ENCODE measurements at regions not wholly inside any gene's neighbourhood (a gene's known extent, or its start where the extent isn't known, plus 50 kb on each side); places are given as distances from the start of the nearest gene placed in this dataset.
"Not testable (repeated sequence)": the region's sequence is repeated elsewhere in the genome, so short reads cannot be mapped to it uniquely, and the experiment has no call there.

GRCh38 chr1:146670832-146671566 lies 267.1 kb upstream of the NBPF12 start:
- not testable (repeated sequence) for DNase-seq (ENCODE audit: low spot score); H3K27me3 Mint-ChIP-seq (ENCODE audit: unreplicated experiment); H3K36me3 Mint-ChIP-seq (ENCODE audit: low read depth, unreplicated experiment); H3K4me3 Mint-ChIP-seq (ENCODE audit: unreplicated experiment); H3K9me3 Mint-ChIP-seq (ENCODE audit: unreplicated experiment); H3K4me1 Mint-ChIP-seq (ENCODE audit: unreplicated experiment); H3K27ac Mint-ChIP-seq (ENCODE audit: unreplicated experiment)

GRCh38 chr1:146666275-146666674 lies 271.8 kb upstream of the NBPF12 start:
- H3K27ac Mint-ChIP-seq (ENCODE audit: unreplicated experiment); H3K4me3 Mint-ChIP-seq (ENCODE audit: unreplicated experiment); H3K36me3 Mint-ChIP-seq (ENCODE audit: low read depth, unreplicated experiment); DNase-seq (ENCODE audit: low spot score); H3K4me1 Mint-ChIP-seq (ENCODE audit: unreplicated experiment); H3K27me3 Mint-ChIP-seq (ENCODE audit: unreplicated experiment); H3K9me3 Mint-ChIP-seq (ENCODE audit: unreplicated experiment): not testable (repeated sequence)

- H3K9me3 Mint-ChIP-seq (ENCODE audit: unreplicated experiment); DNase-seq (ENCODE audit: low spot score); H3K4me3 Mint-ChIP-seq (ENCODE audit: unreplicated experiment); H3K27ac Mint-ChIP-seq (ENCODE audit: unreplicated experiment); H3K4me1 Mint-ChIP-seq (ENCODE audit: unreplicated experiment); H3K27me3 Mint-ChIP-seq (ENCODE audit: unreplicated experiment); H3K36me3 Mint-ChIP-seq (ENCODE audit: low read depth, unreplicated experiment): not testable (repeated sequence)
These were observed 277.9 kb upstream of the NBPF12 start for GRCh38 chr1:146660242-146660641.

DNA sequence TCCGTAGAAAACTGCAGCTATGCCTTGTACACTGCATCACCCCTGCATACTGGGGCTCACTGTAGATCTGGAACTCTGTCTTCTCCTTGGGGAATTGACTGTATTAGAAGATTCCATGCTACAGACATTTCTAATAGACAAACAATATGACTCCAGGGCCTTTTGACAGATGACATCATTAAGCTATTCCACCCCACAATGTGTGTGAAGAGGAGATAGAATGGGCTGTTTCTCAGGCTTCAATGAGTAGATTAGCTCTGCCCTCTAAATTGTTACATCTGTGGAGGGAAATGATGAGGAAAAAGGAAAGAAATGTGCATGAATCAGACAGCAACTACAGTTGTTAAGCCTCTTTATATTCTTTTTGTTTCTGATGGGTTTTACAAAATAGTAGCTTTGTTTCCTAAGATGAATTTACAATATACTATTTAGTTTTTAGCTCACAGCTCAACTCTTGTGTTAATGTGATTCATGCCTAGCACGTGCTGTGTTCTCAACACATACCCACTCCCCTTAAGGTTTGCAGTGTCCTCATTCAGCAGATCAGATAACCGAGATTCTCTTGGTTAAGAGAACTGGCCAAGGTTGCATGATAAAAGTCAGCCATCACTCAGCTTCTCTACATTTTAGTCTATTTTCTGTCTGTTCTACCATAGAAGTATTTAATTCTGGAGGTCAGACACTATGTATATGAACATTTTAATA lies 281.6 kb upstream of the NBPF12 start:
- H3K27me3 Mint-ChIP-seq (ENCODE audit: unreplicated experiment); DNase-seq (ENCODE audit: low spot score); H3K36me3 Mint-ChIP-seq (ENCODE audit: low read depth, unreplicated experiment); H3K9me3 Mint-ChIP-seq (ENCODE audit: unreplicated experiment); H3K4me3 Mint-ChIP-seq (ENCODE audit: unreplicated experiment); H3K27ac Mint-ChIP-seq (ENCODE audit: unreplicated experiment); H3K4me1 Mint-ChIP-seq (ENCODE audit: unreplicated experiment): not testable (repeated sequence)

DNA sequence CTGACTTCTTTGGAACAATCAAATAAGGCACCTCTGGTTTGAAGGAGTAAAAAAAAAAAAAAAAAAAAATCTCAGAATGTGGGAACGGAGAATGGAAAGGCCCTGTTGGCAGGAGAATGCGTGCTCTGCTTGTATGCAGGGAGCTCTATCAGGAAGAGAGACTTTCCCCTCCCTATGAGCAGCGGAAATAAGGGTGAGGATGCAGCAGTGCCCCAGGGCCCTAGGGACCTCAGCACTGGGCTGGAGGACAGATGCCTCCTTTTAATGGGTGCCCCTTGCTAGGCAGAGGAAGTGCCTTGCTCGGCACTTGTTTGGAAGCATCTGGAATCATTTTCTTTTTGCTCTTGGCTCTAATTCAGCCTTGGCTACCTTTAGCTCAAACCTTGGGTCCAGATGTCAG lies 283.4 kb upstream of the NBPF12 start:
- not testable (repeated sequence) for H3K27me3 Mint-ChIP-seq (ENCODE audit: unreplicated experiment); H3K4me1 Mint-ChIP-seq (ENCODE audit: unreplicated experiment); H3K4me3 Mint-ChIP-seq (ENCODE audit: unreplicated experiment); H3K27ac Mint-ChIP-seq (ENCODE audit: unreplicated experiment); H3K36me3 Mint-ChIP-seq (ENCODE audit: low read depth, unreplicated experiment); H3K9me3 Mint-ChIP-seq (ENCODE audit: unreplicated experiment); DNase-seq (ENCODE audit: low spot score)

DNA sequence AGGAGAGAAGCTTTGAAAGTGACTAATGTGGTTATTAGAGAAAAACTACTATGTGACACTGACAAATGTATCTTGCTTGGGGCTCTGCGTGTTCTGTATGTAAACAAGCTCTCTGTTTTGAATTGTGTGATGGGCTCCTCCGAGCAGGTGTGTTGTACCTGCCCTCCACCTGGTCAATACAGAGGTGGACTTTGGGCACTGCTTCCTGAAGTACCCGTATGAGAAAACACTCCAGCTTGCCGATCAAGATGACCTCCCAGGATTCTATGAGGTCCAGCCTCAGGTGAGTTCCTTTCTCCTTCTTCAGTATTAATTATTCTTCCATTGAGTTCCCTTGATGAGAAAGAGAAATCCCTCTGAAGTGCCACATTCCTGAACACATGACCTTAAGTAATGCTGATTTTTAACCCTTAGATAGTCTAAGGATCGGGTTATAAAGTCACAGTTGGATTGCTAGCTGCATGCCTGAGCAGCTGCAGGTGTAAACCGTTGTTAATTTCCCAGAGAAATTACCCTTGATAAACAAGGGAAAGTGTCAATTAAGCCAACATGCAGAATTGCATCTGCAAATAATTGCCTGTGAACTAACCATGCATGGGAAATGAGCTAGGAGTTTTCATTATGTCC lies 292.0 kb upstream of the NBPF12 start:
- not testable (repeated sequence) for H3K27me3 Mint-ChIP-seq (ENCODE audit: unreplicated experiment); H3K27ac Mint-ChIP-seq (ENCODE audit: unreplicated experiment); H3K36me3 Mint-ChIP-seq (ENCODE audit: low read depth, unreplicated experiment); H3K4me3 Mint-ChIP-seq (ENCODE audit: unreplicated experiment); H3K9me3 Mint-ChIP-seq (ENCODE audit: unreplicated experiment); H3K4me1 Mint-ChIP-seq (ENCODE audit: unreplicated experiment); DNase-seq (ENCODE audit: low spot score)

DNA sequence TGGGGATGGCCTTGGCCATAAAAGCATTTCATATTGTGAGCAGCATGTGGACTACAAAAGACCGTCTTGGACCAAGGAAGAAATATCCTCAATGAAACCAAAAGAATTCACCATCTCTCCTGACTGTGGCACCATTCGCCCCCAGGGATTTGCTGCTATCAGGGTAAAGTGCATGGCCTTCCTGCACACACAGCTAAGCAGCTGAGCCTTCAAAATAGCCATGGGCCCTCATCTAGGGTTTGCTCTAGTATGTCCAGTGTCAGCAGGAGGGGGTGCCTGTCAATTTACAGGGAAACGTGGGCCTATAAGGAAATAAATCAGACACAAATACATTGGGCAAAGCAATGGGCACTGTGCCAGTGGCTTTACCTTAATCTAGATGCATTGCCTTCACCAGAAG lies 296.6 kb upstream of the NBPF12 start:
- not testable (repeated sequence) for H3K4me3 Mint-ChIP-seq (ENCODE audit: unreplicated experiment); H3K36me3 Mint-ChIP-seq (ENCODE audit: low read depth, unreplicated experiment); H3K9me3 Mint-ChIP-seq (ENCODE audit: unreplicated experiment); H3K27me3 Mint-ChIP-seq (ENCODE audit: unreplicated experiment); H3K27ac Mint-ChIP-seq (ENCODE audit: unreplicated experiment); DNase-seq (ENCODE audit: low spot score); H3K4me1 Mint-ChIP-seq (ENCODE audit: unreplicated experiment)

DNA sequence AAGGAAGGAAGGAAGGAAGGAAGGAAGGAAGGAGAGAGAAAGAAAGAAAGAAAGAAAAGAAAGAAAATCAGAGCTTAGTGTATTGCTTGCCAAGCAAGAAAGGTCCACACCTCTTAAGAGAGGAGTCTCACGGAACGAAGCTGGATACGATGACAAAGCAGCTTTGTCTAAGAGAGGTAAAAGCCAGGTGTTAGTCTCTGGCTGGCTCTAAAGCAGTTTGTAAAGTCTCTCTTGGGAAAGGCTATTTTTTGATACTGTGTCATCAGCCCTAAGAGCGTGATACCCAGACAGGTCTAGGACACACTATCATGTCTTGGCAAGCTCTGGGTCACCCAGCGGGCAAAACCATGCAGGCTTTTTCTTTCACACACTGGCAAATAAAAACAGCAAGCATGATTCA lies 297.5 kb upstream of the NBPF12 start:
- not testable (repeated sequence) for H3K27me3 Mint-ChIP-seq (ENCODE audit: unreplicated experiment); DNase-seq (ENCODE audit: low spot score); H3K27ac Mint-ChIP-seq (ENCODE audit: unreplicated experiment); H3K4me1 Mint-ChIP-seq (ENCODE audit: unreplicated experiment); H3K36me3 Mint-ChIP-seq (ENCODE audit: low read depth, unreplicated experiment); H3K9me3 Mint-ChIP-seq (ENCODE audit: unreplicated experiment); H3K4me3 Mint-ChIP-seq (ENCODE audit: unreplicated experiment)

- not testable (repeated sequence) for H3K4me1 Mint-ChIP-seq (ENCODE audit: unreplicated experiment); DNase-seq (ENCODE audit: low spot score); H3K27ac Mint-ChIP-seq (ENCODE audit: unreplicated experiment); H3K4me3 Mint-ChIP-seq (ENCODE audit: unreplicated experiment); H3K9me3 Mint-ChIP-seq (ENCODE audit: unreplicated experiment); H3K27me3 Mint-ChIP-seq (ENCODE audit: unreplicated experiment); H3K36me3 Mint-ChIP-seq (ENCODE audit: low read depth, unreplicated experiment)
These were observed 307.8 kb upstream of the NBPF12 start for GRCh38 chr1:146630302-146630701.

DNA sequence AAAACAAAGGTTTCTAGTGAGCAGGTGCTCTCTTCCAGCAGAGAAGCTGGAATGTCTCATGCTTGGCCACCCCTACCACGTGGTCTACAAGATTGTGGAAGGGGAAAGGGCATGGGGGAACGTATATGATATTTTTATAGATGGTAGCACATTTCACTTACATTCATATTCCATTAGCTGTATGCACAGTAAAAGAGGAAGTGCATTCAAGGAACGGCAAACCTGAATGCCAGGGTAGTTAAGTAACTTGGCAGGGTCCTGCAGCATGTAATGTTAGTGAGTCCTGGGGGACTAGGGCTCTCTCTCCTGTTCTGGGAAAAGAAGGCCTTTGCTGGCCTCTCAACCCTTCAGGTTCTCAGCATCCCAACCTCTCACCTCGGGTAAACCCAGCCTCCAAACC lies 319.5 kb upstream of the NBPF12 start:
- not testable (repeated sequence) for H3K4me3 Mint-ChIP-seq (ENCODE audit: unreplicated experiment); DNase-seq (ENCODE audit: low spot score); H3K4me1 Mint-ChIP-seq (ENCODE audit: unreplicated experiment); H3K27ac Mint-ChIP-seq (ENCODE audit: unreplicated experiment); H3K27me3 Mint-ChIP-seq (ENCODE audit: unreplicated experiment); H3K9me3 Mint-ChIP-seq (ENCODE audit: unreplicated experiment); H3K36me3 Mint-ChIP-seq (ENCODE audit: low read depth, unreplicated experiment)

- H3K27me3 Mint-ChIP-seq (ENCODE audit: unreplicated experiment); H3K4me3 Mint-ChIP-seq (ENCODE audit: unreplicated experiment); H3K27ac Mint-ChIP-seq (ENCODE audit: unreplicated experiment); DNase-seq (ENCODE audit: low spot score); H3K9me3 Mint-ChIP-seq (ENCODE audit: unreplicated experiment); H3K4me1 Mint-ChIP-seq (ENCODE audit: unreplicated experiment); H3K36me3 Mint-ChIP-seq (ENCODE audit: low read depth, unreplicated experiment): not testable (repeated sequence)
These were observed 333.4 kb upstream of the NBPF12 start for GRCh38 chr1:146604681-146605080.

GRCh38 chr1:146600720-146601307 lies 337.3 kb upstream of the NBPF12 start:
- not testable (repeated sequence) for H3K4me1 Mint-ChIP-seq (ENCODE audit: unreplicated experiment); H3K27ac Mint-ChIP-seq (ENCODE audit: unreplicated experiment); DNase-seq (ENCODE audit: low spot score); H3K36me3 Mint-ChIP-seq (ENCODE audit: low read depth, unreplicated experiment); H3K4me3 Mint-ChIP-seq (ENCODE audit: unreplicated experiment); H3K9me3 Mint-ChIP-seq (ENCODE audit: unreplicated experiment); H3K27me3 Mint-ChIP-seq (ENCODE audit: unreplicated experiment)

Measured in endothelial cell (in vitro differentiated cells).